Osteocyte (in vitro differentiated cells): ENCODE measurements at regions not wholly inside any gene's neighbourhood (a gene's known extent, or its start where the extent isn't known, plus 50 kb on each side); places are given as distances from the start of the nearest gene placed in this dataset.
"Not testable (repeated sequence)": the region's sequence is repeated elsewhere in the genome, so short reads cannot be mapped to it uniquely, and the experiment has no call there.

ENCODE experiments used
- DNase-seq: peaks from one replicate; pipeline ENCODE4 v3.0.0; 2021; ENCODE audit warnings: mixed read lengths; ENCODE audit not compliant: unreplicated experiment; ENCODE audit errors: extremely low spot score
- H3K27ac Mint-ChIP-seq: one replicate; pipeline ENCODE4 v1.8.0; 2021; ENCODE audit warnings: mild to moderate bottlenecking, mixed read lengths; ENCODE audit not compliant: unreplicated experiment
- H3K27me3 Mint-ChIP-seq: one replicate; pipeline ENCODE4 v1.8.0; 2021; ENCODE audit warnings: mixed read lengths; ENCODE audit not compliant: unreplicated experiment
- H3K36me3 Mint-ChIP-seq: one replicate; pipeline ENCODE4 v1.8.0; 2021; ENCODE audit warnings: mixed read lengths; ENCODE audit not compliant: unreplicated experiment
- H3K4me1 Mint-ChIP-seq: one replicate; pipeline ENCODE4 v1.8.0; 2021; ENCODE audit warnings: mixed read lengths; ENCODE audit not compliant: unreplicated experiment
- H3K4me3 Mint-ChIP-seq: one replicate; pipeline ENCODE4 v1.8.0; 2021; ENCODE audit warnings: mild to moderate bottlenecking, moderate library complexity, mixed read lengths; ENCODE audit not compliant: unreplicated experiment
- H3K9me3 Mint-ChIP-seq: one replicate; pipeline ENCODE4 v1.8.0; 2021; ENCODE audit warnings: mixed read lengths; ENCODE audit not compliant: unreplicated experiment
- TF ChIP-seq, protein P1 (sequence below): fragments of 200-600 bp; sonication (generic); IDR thresholded peaks from 2 replicates; pipeline ENCODE4 v1.5.0; 2021; ENCODE audit warnings: antibody characterized with exemption, mild to moderate bottlenecking, moderate library complexity

DNA sequence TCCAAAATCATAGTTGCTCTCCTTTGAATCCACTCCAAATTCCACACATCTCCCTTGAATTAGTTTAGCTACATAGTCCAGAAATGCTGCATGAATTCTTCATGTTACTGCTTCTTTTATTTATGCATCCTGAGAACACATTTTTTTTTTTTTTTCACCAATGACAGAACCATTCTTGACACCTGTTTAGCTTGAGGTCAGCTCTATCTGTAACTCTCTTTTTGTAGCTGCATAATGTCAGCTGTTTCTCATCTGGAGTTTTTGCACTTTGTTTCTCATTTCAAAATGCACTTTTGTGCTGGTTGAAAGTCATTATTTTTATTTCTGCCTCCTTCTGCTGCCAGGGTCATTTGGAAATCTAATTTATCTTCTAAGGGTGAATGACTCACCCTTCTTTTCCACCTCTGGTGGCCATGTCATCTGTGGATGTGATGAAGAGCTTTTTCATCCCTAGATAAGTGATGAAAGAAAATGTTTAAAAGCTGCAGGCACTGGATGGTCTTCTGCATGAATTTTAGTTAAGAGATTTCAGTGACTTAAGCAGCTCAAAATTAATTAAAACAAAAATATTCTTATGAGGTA lies 93.7 kb downstream of the JRKL start:
- Mint-ChIP-seq H3K4me1 (no peaks in the 10 kb centered on the region), H3K36me3 (no peaks in the 10 kb centered on the region), H3K9me3 (no peaks in the 10 kb centered on the region), H3K4me3 (no peak overlapping the region), H3K27ac (no peak overlapping the region), H3K27me3 (peaks cover 43% of the 10 kb centered on the region)
- TF ChIP-seq, protein P1, sequence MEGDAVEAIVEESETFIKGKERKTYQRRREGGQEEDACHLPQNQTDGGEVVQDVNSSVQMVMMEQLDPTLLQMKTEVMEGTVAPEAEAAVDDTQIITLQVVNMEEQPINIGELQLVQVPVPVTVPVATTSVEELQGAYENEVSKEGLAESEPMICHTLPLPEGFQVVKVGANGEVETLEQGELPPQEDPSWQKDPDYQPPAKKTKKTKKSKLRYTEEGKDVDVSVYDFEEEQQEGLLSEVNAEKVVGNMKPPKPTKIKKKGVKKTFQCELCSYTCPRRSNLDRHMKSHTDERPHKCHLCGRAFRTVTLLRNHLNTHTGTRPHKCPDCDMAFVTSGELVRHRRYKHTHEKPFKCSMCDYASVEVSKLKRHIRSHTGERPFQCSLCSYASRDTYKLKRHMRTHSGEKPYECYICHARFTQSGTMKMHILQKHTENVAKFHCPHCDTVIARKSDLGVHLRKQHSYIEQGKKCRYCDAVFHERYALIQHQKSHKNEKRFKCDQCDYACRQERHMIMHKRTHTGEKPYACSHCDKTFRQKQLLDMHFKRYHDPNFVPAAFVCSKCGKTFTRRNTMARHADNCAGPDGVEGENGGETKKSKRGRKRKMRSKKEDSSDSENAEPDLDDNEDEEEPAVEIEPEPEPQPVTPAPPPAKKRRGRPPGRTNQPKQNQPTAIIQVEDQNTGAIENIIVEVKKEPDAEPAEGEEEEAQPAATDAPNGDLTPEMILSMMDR: no peak
- DNase-seq: no peak

DNA sequence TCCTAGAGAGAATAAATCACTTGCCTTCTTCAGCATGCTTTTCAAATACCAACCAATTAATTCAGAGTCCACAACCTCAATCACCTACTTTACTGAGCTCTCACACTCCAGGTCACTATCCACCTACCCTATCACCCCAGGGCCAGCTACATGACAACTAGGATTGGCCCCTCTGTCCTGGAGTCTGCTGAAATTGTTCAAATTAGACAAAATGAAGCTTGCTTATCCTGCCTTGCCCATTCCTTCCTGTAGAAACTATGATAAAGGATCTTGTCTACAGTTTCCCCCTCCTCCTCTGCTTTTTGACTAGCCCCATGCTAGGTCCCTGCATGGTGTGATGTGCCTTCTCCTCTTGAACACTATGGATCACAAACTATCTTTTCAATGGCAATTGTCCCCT lies 94.5 kb downstream of the JRKL start:
- Mint-ChIP-seq H3K36me3 (no peaks in the 10 kb centered on the region), H3K4me1 (no peaks in the 10 kb centered on the region), H3K27me3 (peaks cover 46% of the 10 kb centered on the region), H3K9me3 (no peaks in the 10 kb centered on the region), H3K4me3 (no peak overlapping the region), H3K27ac (no peak overlapping the region)
- no peak for DNase-seq
- TF ChIP-seq, protein P1: no peak

DNA sequence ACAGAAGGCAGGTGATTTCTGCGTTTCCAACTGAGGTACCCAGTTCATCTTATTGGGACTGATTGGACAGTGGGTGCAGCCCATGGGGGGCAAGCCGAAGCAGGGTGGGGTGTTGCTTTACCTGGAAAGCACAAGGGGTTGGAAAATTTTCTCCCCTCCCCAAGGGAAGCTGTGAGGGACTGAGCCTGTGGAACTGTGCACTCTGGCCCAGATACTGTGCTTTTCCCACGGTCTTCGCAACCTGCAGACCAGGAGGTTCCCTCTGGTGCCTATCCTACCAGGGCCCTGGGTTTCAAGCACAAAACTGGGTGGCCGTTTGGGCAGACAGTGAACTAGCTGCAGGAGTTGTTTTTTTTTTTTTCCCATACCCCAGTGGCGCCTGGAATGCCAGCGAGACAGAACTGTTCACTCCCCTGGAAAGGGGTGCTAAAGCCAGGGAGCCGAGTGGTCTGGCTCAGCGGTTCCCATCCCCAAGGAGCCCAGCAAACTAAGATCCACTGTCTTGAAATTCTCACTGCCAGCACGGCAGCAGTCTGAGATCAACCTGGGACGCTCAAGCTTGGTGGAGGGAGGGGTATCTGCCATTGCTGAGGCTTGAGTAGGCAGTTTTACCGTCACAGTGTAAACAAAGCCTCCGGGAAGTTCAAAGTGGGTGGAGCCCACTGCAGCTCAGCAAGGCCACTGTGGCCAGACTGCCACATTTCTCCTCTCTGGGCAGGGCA lies 97.2 kb downstream of the JRKL start:
- peaks cover 56% of the 10 kb centered on the region for H3K27me3 Mint-ChIP-seq
- H3K27ac Mint-ChIP-seq: no peak overlapping the region
- no peak for DNase-seq
- H3K9me3 Mint-ChIP-seq: no peaks in the 10 kb centered on the region
- no peaks in the 10 kb centered on the region for H3K36me3 Mint-ChIP-seq
- TF ChIP-seq, protein P1: no peak
- no peaks in the 10 kb centered on the region for H3K4me1 Mint-ChIP-seq
- no peak overlapping the region for H3K4me3 Mint-ChIP-seq

DNA sequence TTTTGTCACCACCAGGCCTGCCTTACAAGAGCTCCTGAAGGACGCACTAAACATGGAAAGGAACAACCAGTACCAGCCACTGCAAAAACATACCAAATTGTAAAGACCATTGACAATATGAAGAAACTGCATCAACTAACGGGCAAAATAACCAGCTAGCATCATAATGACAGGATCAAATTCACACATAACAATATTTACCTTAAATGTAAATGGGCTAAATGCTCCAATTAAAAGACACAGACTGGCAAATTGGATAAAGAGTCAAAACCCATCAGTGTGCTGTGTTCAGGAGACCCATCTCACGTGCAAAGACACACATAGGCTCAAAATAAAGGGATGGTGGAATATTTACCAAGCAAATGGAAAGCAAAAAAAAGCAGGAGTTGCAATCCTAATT lies 99.1 kb downstream of the JRKL start:
- not testable (repeated sequence) for H3K9me3 Mint-ChIP-seq, H3K36me3 Mint-ChIP-seq, DNase-seq, H3K4me1 Mint-ChIP-seq, H3K4me3 Mint-ChIP-seq, H3K27ac Mint-ChIP-seq
- H3K27me3 Mint-ChIP-seq: peaks cover 46% of the 10 kb centered on the region

DNA sequence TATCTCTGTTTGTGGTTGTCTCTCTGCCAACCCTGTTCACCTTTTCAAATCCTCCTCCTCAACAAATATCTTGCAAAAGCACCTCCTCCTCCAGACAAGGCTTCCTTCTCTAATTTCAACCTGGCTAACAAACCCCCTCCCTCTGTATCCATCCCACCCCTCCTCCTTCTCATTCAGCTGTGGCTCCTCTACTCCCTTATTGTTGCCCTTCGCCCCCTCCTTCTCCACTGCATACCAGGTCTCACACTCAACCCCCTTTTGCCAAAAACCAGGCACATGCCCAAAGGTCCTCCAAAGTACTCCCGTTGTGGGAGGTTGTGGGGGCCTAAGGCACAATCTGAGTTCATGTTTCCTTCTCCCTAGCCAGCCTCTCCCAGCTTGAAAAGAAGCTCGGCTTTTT lies 110.6 kb downstream of the JRKL start:
- no peaks in the 10 kb centered on the region for H3K9me3 Mint-ChIP-seq
- H3K36me3 Mint-ChIP-seq: no peaks in the 10 kb centered on the region
- H3K4me1 Mint-ChIP-seq: no peaks in the 10 kb centered on the region
- peaks cover 9% of the 10 kb centered on the region for H3K27me3 Mint-ChIP-seq
- no peak overlapping the region for H3K4me3 Mint-ChIP-seq
- no peak overlapping the region for H3K27ac Mint-ChIP-seq
- DNase-seq: no peak
- TF ChIP-seq, protein P1: no peak
